CD4-positive, alpha-beta T cell treated with Interleukin-17A for 1 hour (primary cell): ENCODE measurements at regions not wholly inside any gene's neighbourhood (a gene's known extent, or its start where the extent isn't known, plus 50 kb on each side); places are given as distances from the start of the nearest gene placed in this dataset.
"Not testable (repeated sequence)": the region's sequence is repeated elsewhere in the genome, so short reads cannot be mapped to it uniquely, and the experiment has no call there.

Experiments used
- DNase-seq: peaks from one replicate; pipeline ENCODE4 v3.0.0-alpha.2; 2020

DNA sequence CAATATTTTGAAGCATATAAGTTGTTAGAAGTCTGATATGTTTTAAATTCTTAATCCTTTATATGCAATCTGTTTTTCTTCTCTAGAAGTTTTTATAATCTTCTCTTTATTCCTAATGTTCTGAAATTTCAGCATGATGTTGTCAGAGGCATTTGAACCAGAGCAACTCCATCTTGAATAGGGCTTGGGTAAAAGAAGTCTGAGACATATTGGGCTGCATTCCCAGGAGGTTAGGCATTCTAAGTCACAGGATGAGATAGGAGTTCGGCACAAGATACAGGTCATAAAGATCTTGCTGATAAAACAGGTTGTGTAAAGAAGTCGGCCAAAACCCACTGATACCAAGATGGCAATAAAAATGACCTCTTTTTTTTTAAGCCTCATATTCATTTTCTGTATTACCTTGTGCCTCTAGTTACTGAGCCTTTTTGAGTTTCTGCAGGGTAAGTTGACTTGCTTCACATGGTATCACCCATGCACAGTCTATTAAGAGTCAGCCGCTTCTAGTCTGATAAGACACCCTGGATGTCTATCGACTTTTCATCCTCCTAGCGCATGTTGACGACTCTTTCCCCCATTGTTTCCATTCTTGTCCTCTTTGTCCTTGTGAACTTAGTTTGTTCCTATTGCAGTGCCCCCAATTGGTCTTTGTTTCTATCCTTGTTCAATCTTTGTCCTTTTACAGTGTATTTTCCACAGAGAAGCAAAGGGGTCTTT is 80.8 kb upstream of the RNU6-1 start:
- DNase-seq = no peak

DNA sequence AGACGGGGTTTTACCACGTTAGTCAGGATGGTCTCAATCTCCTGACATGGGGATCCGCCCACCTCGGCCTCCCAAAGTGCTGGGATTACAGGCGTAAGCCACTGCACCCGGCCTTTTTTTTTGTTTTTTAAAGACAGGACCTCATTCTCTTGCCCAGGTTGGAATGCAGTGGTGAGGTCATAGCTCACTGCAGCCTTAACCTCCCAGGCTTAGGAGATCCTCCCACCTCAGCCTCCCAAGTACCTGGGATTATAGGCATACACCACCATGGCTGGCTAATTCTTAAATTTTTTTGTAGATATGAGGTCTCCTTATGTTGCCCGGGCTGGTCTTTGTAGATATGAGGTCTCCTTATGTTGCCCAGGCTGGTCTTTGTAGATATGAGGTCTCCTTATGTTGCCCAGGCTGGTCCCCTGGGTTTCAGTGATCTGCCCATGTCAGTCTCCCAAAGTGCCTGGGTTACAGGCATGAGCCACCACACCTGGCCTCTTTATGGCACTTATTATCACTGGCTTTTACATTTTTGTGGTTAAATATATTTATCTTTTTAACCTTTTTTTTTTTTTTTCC is 82.3 kb upstream of the RNU6-1 start:
- DNase-seq = no peak

DNA sequence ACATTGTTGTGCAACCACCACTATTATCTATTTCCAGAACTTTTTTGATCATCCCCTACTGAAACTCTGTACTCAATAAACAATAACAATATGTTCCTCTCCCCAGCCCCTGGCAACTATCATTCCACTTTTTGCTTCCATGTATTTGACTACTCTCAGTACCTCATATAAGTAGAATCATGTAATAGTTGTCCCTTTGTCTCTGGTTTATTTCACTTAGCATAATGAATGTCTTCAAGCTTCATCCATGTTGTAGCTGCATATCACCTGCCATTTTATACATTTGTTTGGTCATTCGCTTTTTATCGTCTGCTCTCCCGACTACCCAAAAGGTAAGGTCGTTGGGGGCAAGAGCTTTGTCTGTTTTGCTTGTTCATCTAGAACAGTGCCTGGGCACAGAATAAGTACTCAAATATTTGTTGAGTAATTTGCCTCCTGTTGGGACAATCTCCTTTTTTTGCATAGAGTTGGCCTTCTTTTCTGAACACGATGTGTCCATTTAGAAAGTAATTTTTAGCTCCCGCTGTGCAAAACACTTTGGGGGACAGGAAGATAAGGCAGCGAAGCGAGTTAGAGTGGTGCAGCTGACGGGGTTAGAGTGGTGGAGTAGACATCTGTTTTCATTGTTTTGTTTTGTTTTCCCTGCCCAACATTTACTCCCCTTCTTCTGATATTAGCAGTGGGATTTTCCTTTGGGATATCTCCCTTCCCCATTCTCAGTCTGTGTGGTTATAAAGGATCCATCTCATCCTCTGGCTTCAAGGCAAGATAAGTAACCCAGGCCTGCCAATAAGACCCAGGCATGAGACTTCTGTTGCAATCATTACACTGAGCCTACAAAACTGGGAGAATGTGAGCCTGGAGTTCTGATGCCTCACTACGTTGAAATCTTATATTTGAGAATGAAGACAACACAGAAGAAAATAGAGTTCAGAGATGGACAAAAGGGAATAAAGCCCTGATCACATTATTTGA is 83.4 kb upstream of the RNU6-1 start:
- no peak for DNase-seq

DNA sequence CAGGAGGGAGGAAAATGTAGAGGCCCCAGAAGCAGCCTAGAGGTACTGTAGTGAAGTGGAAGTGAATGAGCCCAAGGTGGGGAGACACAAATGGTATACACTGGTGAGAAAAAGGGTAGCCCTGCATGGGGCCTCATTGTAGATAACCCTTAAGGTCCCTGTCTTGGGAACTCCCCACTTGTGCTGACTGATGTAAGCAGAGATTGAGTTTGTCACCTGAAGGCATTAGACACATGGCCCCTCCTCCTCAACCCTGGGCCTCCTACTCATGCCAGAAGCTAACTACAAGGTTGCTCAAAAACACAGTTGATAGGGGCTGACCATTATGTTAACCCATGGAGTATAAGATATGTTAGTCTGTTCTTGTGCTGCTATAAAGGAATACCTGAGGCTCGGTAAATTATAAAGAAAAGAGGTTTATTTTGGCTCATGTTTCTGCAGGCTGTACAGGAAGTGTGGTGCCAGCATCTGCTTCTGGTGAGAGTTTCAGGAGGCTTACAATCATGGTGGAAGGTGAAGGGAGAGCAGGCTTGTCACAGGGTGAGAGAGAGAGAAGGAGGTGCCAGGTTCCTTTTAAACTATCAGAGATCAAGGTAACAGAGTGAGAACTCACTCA is 84.6 kb upstream of the RNU6-1 start:
- DNase-seq = no peak

DNA sequence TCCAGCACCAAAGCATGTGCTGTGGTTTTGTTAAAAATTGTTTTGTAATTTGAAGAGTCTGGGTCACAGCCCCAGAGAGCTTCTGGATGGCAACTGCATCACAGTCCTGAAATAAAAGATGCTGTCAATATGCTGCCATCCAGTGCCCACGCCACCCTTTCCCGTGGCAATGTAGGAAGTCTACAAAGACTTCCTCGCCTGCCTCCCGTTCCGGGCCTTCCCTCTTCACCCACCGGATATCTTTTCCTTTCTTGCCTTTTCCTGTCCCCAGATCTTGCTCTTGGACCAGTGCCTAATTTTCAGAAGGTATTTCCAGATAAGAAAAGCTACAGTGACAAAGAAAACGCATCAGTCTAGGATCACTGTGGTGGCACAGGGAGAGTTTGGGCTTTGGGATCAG is 85.3 kb upstream of the RNU6-1 start:
- no peak for DNase-seq

DNA sequence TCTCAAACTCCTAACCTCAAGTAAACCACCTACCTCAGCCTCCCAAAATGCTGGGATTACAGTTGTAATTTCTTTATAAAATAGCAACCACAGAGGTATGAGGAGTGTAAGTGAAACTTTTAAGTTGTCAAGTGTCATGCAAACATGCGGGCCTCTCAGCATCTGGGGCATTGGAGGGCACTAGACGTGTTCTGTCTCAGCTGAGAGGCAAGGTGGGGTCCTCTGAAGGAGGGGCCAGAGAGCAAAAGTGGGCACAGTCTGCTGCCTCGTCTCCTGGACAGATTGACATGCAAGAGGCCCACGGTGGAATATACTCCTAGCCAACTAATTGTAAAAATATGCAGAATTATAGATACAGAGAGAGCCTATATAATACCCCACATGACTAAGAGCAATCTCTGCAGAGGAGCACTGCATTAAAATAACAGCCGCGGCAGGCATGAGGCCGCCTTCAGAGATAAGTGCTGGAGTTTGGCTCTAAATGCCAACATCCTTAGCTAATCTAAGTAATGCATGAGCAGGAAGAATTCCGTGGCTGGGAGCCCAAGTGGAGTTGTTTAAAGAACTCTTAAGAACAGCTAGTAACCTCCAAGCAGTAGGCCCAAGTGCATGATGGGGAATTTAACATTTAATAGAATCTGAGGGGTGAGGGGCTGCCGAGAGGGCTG is 87.8 kb upstream of the RNU6-1 start:
- DNase-seq = no peak

DNA sequence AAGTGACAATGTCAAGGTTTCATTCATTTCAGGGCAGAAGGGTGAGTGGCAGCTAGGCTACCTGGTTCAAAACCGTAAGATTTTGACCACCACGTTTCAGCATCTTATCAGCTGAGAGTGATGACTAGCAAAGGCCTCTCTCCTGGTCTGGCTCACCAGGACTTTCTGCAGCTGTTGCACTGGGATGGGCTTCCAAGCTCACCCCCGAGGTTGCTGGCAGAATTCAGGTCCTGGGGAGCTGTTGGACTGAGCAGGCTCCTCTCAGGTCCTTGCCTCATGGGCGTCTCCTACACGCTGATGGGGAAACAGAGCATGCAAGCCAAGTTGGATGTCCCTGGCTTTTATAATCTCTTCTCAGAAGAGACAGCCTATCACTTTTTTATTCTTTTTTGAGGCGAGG is 88.8 kb upstream of the RNU6-1 start:
- DNase-seq = no peak

DNA sequence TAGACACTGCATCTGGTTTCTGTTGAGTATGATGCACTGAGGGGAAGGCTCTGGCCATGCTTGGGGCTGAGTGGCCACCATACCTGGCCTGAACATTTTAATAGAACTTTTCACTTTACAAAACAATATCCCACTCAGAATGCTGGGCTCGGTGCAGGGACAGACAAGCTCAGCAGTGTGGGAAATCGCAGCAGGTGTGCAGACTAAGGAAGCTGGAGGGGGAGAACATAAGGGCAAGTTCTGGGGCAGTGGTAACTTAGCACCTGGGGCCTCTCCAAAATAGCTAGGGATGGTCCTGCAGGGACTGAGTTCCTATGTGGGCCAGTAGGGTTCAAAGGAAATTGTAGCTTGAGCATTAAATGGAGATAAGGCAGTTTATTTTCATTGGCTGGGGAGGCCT is 90.9 kb upstream of the RNU6-1 start:
- no peak for DNase-seq

DNA sequence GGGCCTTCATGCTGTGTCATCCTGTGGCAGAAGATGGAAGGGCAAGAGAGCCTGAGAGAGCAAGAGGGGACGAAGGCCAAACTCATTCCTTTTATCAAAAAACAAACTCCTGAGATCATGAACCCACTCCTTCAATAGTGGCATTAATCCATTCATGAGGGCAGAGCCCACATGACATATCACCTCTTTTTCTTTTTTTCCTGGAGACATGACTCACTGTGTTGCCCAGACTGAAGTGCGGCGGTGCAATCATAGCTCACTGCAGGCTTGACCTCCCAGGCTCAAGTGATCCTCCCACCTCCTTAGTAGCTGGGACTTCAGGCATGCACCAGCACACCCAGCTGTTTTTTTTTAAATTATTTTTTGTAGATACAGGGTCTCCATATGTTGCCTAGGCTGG is 92.0 kb upstream of the RNU6-1 start:
- DNase-seq = no peak

DNA sequence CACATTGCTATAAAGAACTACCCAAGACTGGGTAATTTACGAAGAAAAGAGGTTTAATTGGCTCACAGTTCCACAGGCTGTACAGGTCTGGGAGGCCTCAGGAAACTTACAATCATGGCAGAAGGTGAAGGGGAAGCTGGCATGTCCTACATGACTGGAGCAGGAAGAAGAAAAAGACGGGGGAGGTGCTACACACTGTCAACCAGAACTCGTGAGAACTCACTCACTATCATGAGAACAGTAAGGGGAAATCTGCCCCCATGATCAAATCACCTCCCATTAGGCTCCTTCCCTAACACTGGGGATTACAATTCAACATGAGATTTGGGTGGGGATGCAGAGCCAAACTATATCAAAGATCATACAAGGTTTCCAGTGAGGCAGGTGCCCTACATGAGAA is 94.3 kb upstream of the RNU6-1 start:
- not testable (repeated sequence) for DNase-seq

DNA sequence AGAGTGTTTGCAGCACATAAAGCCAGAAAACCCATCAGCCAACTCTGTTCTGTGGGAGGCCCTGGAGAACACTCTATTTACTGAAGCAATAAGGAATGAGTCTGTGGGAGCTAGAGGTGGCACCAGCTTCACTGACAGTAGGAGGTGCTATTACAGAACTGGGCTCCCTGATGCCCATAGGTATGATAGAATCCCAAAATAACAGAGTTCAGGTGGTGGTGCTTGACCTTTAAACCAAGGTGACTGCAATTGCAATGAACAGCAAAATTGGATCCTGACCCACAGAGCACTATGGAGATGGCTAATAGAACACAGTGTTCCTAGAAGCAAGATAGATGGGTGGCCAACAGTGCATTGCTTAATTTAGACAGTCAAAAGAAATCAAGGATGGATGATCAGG is 95.4 kb upstream of the RNU6-1 start:
- no peak for DNase-seq

DNA sequence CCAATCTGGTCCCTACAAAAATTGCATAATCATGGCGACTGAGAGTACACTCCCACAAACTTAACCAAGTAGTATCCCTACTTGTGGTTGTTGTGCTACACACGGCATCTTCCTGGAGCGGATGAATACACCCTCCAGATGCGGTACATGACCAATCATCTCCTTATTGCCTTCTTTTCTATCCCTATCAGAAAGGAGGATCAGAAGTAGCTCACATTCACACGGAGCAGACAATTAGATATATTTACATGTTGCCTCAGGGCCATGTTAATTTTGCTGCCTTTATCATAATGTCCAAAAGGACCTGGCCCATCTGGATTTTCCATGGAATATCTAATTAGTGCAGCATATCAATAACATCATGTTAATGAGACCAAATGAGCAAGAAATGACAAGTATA is 96.4 kb upstream of the RNU6-1 start:
- no peak for DNase-seq

DNA sequence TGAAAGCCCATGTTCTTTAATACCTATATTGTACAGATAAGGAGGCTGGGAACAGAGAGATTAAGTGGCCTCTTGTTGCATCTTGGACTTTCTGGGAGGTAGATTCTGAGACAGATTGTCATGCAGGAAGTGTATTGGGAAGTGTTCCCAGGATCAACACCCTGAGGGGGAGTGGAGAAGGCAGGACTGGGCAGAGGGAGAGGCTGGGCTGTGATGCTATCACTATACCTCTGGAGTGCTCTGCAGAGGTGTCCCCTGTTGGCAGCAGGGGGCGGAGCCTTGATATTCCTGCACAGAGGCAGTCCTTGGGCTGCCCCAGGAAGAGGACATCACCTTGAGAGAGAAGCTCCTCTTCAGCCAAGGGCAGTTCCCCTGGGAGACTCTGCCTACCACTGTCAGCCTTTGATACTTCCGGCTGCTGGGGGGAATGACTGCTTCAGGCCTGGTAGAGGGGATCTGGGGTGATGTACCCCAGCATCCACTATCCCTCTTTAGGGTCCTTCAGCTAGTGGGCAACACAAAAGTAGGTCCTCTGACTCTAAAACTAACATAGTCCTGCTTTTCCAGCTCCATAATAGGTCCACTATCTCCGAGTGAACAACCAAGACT is 97.4 kb upstream of the RNU6-1 start:
- DNase-seq = no peak

DNA sequence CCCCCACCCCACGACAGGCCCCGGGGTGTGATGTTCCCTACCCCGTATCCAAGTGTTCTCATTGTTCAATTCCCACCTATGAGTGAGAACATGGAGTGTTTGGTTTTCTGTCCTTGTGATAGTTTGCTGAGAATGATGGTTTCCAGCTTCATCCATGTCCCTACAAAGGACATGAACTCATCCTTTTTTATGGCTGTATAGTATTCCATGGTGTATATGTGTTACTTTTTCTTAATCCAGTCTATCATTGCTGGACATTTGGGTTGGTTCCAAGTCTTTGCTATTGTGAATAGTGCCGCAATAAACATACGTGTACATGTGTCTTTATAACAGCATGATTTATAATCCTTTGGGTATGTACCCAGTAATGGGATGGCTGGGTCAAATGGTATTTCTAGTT is 99.3 kb upstream of the RNU6-1 start:
- DNase-seq = not testable (repeated sequence)

DNA sequence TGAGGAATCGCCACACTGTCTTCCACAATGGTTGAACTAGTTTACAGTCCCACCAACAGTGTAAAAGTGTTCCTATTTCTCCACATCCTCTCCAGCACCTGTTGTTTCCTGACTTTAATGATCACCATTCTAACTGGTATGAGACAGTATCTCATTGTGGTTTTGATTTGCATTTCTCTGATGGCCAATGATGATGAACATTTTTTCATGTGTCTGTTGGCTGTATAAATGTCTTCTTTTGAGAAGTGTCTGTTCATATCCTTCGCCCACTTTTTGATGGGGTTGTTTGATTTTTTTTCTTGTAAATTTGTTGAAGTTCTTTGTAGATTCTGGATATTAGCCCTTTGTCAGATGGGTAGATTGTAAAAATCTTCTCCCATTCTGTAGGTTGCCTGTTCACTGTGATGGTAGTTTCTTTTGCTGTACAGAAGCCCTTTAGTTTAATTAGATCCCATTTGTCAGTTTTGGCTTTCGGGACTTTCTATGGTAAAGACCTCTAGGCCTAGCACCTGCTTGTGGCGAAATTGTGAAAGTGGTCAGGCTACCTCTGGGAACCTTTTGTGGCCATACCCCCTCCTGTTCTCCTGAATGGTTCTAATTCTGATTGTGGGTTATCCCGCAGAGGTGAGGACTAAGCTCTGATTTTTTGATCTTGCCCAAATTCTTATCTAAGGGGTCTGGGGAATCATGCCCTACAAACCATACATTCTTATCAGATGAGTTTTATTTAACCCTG is 99.9 kb upstream of the RNU6-1 start:
- DNase-seq = not testable (repeated sequence)

DNA sequence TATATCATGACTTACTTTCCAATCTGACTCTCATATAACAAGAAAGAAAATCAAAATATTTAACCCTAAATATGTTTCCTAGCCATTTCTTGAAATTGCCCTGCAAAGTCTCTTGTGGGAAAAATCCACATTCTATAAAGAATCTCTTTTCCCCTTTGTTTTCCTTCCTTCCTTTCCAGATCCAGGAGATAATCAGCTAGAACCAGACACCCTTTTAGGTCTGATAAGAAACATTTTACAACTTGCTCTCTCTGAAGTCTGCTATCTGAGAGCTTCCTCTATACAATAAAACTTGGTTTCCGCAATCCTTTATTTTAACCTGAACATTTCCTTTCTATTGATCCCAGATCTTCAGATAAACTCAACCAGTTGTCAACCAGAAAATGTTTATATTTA is 100.5 kb upstream of the RNU6-1 start:
- no peak for DNase-seq

DNA sequence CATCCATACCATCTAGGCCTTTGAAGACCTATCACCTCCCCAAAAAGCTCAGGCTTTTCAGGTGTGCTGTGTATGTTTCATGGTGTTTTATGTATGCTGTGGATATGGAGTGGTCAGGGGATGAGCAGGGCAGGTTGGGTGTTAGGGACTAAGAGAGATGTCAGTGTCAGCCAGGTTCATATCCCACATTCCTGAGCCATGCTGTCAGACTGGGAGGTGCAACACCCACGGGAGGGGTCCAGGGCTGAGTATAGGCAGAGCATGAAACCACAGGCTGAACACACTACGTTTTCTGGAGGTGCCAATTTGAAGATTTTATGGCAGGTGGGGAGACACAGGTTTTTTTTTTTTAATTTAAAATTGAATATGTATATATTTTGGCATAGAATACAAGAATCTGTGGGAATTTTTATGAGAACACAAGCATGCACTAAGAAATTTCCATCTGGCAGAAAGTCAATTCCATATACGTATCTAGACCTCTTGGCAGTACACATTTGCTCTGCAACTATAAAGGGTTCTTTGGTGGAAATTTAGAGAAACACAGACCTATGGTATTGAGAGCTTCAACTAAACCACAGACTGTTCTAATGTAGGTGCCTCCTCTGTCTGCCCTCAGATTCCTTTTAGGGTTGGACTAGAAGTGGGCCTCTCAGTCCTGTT is 101.9 kb upstream of the RNU6-1 start:
- DNase-seq = no peak

DNA sequence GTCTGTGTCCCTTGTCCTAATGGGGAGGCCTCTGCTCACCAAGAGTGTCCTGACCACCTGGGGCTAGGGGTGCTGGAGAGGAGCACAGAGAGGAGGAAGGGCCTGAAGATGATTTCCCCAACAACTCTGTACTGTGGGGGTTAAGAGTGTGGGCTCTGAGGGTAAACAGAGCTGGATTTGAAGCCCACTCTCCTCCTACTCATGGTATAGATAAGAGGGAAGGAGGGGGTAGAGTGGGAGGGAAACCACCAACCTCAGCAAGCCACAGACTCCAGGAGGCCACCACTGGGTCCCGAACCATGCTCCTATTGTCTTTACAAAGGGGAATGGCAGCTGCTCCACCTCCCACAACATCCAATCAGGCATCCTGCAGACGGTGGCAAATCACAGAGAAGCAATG is 103.6 kb upstream of the RNU6-1 start:
- DNase-seq = no peak

DNA sequence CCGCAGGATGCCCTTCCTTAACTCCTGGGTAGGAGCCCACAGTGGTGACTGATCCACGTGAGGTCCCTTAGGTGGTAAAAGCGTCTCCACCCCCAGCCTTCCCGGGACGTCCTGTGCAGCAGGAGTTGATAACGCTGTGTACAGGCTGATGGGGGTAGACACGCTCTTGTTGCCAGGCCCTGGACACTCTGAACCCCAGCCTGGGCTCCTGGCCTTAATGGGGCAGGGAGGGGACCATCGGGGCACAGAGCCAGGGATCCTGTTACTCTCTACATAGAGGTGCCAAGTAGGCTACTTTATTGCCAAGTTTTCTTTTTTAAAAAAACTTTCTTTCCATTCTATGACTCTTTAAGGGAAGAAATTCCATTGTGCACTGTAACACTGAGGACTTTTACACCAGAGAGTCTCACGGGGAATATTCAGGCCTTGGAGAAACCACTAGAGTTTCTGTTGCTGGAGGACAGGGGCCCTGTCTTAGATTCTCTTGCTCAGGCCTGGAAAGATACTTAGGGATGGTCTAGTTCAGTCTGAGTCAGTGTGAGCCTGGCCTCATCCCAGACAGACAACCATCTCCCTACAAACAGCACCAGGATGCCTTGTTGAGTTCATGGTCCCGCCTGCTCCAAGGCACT is 104.3 kb upstream of the RNU6-1 start:
- DNase-seq = no peak

DNA sequence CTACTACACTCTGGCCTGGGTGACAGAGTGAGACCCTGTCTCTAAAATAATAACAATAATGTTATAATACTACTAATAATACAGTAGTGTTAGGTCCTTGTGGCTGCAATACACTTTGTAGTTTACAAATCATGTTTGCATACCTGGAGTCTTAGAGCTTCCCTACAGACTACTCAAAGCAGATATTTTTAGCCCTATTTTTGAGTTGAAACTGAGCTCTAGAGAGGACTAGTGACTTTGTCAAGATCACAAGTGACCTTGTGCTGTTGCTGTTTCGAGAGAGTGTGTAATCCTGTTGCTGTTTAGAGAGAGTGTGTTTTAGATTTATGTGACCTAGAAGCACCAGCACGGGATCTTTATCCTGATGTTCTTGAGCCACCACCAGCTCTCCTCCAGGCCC is 105.3 kb upstream of the RNU6-1 start:
- DNase-seq = no peak
